Germinal center (tissue), 1 donor: ENCODE measurements at regions not wholly inside any gene's neighbourhood (a gene's known extent, or its start where the extent isn't known, plus 50 kb on each side); places are given as distances from the start of the nearest gene placed in this dataset.

Source experiments
- DNase-seq: peaks from one replicate; pipeline ENCODE4 v3.0.0; 2012; ENCODE audit warnings: mixed read lengths, low spot score

DNA sequence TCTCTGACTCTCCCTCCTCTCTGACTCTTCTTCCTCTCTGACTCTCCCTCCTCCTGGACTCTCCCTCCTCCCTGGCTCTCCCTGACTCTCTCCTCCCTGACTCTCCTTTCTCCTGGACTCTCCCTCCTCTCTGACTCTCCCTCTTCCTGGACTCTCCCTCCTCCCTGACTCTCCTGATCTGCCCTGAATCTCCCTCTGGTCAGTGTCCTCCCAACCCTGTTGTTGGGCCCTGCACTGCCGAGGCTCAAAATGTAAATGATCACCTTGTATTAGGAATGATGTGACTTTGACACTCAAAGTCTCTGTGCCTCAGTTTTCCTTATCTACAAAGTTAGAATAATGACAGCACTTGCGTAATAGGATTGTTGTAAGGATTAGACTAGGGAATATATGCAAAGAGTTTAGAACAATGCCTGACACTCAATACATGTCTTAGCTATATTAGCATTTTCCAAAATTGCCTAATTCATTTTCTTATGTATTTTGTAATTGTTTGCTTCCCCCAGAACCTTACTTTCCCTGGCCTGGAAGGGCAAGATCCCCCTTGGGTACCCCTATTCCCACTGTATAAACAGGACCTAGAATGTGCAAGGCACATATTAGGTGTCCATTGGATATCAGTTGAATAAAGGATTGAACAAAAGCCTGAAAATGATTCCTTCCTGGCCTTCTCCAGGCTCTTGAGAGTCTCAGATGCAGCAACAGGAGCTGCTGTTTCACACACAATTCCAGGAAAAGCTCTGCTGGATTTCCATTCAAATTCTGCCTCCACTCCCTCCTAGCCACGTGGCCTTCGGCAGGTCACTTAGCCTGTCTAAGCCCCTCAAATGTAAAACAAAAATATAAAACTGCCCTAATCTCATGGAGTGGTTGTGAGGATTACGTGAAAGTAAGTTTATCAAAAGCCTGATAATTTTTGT, 170.1 kb downstream of the INHBB start:
- no peak for DNase-seq

- DNase-seq: no peak
Measured at GRCh38 chr2:120516679-120517314, 170.9 kb downstream of the INHBB start.

DNA sequence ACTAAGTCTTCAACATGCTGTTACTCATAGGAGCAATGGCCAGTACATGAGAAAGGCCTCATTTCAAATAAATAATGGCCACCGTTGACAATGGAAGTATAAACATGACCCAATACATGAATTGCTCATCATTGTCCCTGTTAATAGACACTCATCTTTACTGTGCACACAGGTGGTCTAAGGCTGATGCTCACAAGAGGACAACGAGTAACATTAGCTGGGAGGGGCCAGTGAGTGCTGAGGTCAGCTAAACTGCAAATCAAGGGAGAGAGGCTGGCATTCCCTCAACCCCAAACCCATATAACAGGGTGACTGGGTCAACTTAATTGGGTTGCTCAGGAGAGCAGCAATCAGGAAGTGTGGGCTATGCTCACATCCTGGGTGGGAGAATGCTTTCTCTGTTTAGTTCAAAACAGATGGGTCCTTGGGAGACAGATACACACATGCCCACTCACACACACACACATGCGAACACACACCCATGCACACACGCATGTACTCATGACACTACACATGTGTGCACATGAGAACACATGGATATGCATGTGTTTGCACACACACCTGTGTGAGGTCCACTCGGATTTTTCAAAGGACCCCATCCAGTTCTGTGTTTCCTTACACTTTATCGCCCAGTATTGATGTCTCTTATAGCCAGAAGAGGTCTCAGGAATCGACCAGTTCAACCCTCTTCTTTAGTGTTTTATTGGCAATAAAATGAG, 172.0 kb downstream of the INHBB start:
- DNase-seq: no peak

- DNase-seq: no peak
Measured at GRCh38 chr2:120518819-120519218, 172.9 kb downstream of the INHBB start.

- no peak for DNase-seq
Measured at GRCh38 chr2:120519469-120519868, 173.5 kb downstream of the INHBB start.

DNA sequence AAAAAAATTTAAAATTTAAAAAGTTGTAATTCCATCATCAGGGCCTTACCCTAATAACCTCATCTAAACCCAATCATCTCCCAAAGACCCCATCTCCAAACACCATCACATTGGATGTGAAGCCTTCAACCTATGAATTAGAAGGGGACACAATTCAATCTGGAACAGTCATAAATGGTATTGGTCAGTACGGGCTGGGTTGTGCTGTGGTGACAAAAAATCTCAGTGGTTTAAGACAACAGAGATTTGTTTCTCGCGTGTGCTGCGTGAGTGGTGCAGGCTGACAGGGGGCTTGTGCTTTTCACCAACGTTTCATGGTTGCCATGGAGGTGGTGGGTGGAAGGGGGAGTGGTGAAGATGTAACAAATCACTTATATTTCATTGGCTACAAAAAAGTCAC, 174.5 kb downstream of the INHBB start:
- DNase-seq: no peak

GRCh38 chr2:120520929-120521912, 175.3 kb downstream of the INHBB start:
- DNase-seq: peak; percentile 16

DNA sequence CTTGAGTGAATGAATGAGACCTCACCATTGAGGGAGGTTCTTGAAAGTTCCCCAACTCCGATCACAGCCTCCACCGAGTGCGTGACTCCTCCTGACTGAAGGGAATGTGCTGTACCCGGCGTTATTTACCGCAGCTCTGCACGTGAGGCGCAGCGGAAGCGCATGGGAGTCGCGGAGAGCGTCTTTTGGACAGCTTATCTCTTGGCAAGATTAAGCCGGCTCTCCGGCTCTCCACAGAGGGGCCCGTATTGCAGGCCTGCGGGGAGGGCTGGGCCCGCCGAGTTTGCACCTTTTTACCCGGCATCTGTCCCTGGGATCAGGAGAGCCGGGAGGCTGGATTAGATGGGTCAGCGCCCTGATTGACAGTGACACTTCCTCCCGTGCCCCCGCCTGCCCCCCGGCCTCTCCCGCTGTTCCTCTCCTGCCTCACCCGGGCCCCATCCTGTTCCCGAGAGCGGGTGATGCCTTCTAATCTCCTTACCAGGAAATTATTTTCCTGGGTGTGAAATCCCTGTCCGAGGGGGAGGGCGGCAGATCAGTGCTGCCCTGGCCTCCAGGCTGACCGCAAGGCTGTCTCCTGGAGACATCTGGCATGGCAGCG, 176.3 kb downstream of the INHBB start:
- DNase-seq: no peak

DNA sequence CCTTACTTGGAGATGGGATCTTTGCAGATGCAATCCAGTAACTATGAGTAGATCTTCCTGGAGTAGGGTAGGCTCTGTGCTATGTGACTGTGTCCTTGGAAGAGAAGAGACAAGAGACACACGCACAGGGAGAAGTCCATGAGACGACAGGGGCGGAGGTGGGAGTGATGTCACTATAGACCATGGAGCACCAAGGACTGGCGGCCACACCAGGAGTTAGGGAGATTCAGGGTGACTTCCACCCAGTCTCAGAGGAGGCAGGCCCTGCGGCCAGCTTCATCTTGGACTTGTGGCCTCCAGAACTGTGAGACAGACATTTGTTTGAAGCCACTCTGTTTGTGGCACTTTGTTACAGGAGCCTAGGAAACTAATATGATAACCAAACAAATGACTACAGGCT, 177.8 kb downstream of the INHBB start:
- no peak for DNase-seq

GRCh38 chr2:120524174-120524573, 178.2 kb downstream of the INHBB start:
- no peak for DNase-seq

GRCh38 chr2:120525056-120526046, 179.4 kb downstream of the INHBB start:
- no peak for DNase-seq

DNA sequence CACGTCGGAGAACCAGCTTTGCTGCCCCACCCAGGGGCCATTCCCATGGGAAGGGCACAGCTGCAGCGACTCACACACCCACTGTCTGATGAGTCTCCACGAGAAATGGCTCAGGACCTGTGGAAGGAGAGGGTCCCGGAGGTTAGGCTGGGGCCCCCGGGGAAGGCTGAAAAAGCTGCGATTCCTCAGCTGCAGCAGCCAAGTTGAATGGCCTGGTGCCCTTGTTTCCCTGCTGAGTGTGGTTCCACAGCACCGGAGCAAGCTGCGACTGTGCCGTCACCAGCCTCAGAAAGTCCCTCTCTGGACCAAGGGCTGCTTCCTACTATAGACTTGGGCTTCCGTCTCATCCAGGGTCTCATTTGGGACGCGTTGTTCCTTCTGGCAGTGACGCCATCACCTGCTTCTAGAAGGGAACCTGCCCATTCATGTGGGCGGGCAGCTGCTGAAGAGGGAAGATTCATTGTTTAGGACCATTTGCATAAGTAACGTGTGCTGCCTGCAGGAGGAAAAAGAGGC, 180.2 kb downstream of the INHBB start:
- DNase-seq: no peak

DNA sequence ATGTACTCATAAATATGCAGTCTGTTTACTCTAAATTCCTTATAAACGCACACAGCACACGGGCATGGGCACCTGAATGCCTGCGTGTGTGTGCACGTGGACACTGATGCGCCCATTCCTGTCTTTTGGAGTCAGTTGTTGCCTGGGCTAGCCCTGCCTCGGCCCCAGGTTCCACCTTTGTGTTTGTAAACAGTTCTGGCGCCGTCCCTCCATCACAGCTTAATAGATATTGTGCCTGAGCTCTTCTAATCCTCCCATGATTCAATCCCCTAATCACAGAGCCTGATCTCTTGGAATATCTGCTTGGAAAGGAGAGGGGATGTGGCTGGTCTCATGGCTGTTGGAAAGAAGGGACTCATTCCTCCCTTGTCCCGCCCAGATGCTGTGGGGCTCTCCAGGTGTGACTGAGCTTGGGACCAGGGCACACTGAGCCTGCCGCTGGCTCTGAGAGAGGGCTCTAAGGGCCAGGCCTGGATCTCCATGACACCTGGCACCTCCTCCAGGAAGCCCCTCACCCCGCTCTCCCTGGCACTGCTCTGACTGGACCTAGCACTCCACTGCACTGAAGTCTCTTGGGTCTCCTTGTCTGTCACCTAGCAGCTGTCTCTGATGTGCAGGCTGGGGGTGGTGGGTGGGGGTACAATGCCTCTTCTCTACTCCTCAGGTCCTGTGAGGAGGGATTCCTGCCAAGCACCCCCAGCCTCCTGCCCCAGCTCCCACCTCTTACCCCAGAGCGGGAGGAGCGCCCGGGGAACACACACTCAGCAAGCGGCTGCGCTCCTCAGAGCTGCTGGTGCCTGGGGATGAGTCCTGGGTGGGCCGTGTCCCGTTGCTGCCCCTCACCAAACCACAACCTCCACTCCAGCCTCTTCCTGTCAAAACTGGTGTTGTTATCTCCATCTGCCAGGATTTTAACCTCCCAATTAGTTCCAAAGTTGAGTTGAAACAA, 181.3 kb downstream of the INHBB start:
- no peak for DNase-seq

GRCh38 chr2:120528051-120528692, 182.2 kb downstream of the INHBB start:
- DNase-seq: no peak

DNA sequence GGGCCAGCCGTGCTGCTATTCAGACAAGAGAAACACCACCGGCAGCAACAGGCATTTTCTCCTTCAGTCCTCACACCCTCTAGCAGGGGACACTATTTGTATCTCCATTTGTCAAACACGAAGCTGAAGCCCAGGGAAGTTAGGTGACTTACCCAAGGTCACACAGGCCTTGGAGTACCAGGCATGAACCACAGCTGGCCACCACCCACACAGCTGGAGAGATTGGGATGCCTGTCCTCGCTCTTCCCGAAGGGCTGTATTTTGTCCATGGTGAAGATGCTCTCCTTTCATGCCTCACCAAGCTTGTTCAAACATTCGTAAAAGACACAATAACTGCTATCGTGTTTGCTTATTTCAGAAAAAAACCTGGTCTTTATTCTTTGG, 182.7 kb downstream of the INHBB start:
- DNase-seq: no peak

DNA sequence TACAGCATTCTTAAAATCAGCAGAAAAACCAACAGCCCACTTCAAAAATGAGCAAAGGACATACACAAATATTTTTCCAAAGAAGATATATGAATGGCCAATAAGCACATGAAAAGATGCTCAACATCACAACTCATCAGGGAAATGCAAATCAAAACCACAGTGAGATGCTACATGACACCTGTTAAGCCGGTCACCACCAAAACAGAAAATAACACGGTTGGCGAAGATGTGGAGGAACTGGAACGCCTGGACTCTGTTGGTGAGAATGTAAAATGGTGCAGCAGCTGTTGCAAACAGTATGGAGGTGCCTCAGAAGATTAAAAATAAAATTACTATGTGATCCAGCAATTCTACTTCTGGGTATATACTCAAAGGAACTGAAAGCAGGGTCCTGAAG, 184.8 kb downstream of the INHBB start:
- no peak for DNase-seq

GRCh38 chr2:120531365-120531764, 185.4 kb downstream of the INHBB start:
- DNase-seq: no peak
